ENCODE measurements at regions not wholly inside any gene's neighbourhood (a gene's known extent, or its start where the extent isn't known, plus 50 kb on each side); places are given as distances from the start of the nearest gene placed in this dataset.
"Not testable (repeated sequence)": the region's sequence is repeated elsewhere in the genome, so short reads cannot be mapped to it uniquely, and the experiment has no call there.

DNA sequence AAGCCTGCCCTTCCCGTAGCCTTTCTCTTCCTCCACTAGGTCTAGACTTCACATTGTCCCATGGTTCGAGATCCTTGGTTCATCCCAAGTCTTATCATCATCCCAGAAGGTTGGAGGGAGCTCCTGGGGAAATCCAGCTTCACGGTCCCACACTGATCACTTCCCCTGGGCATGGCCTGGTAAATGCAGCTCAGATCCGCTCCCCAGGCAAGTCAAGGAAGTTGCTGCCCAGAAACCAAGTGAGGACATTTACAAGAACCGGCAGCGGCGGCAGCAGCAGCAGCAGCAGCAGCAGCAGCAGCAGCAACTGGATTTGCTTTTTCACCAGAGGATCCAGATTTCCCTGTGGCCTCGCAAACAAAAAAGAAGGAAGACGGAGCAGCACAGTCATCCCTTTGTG is 339.2 kb downstream of the CACNA1B start:
- H2BK5ac ChIP-seq (ENCODE audit: low read depth, low read length, poor library complexity); H3K4me3 ChIP-seq (ENCODE audit: low read depth, low read length); H3K9me3 ChIP-seq (ENCODE audit: insufficient read depth, low read depth, low read length); DNase-seq; H4K8ac ChIP-seq (ENCODE audit: low read depth, low read length); H3K27ac ChIP-seq (ENCODE audit: low read depth, low read length); H4K12ac ChIP-seq (ENCODE audit: low read depth, low read length); H2BK120ac ChIP-seq (ENCODE audit: insufficient read depth, low read length, poor library complexity); H2BK12ac ChIP-seq (ENCODE audit: low read length); H3K36me3 ChIP-seq (ENCODE audit: control insufficient read depth in 1 of 2, insufficient read depth in 2 of 2, low read length in 2 of 2); H3K9ac ChIP-seq (ENCODE audit: low read length); H4K91ac ChIP-seq (ENCODE audit: low read depth, low read length); H2AK5ac ChIP-seq (ENCODE audit: low read length); H3K4me1 ChIP-seq (ENCODE audit: control insufficient read depth in 1 of 2, insufficient read depth in 2 of 2, low read length in 2 of 2); H3K79me2 ChIP-seq (ENCODE audit: control insufficient read depth, insufficient read depth, low read length, poor library complexity); H3K4ac ChIP-seq (ENCODE audit: low read depth, low read length); H2AFZ ChIP-seq (ENCODE audit: insufficient read depth, low read length, poor library complexity); H3K27me3 ChIP-seq (ENCODE audit: insufficient read depth, low read length); H3K14ac ChIP-seq (ENCODE audit: low read length); H3K79me1 ChIP-seq (ENCODE audit: low read length); H3K4me2 ChIP-seq (ENCODE audit: low read length); H3K23ac ChIP-seq (ENCODE audit: low read length); H3K18ac ChIP-seq (ENCODE audit: low read length): not testable (repeated sequence)
- no CpG with 5 or more reads among the region's 9 CpGs for WGBS (ENCODE audit: extremely low coverage, insufficient coverage, insufficient read length)

DNA sequence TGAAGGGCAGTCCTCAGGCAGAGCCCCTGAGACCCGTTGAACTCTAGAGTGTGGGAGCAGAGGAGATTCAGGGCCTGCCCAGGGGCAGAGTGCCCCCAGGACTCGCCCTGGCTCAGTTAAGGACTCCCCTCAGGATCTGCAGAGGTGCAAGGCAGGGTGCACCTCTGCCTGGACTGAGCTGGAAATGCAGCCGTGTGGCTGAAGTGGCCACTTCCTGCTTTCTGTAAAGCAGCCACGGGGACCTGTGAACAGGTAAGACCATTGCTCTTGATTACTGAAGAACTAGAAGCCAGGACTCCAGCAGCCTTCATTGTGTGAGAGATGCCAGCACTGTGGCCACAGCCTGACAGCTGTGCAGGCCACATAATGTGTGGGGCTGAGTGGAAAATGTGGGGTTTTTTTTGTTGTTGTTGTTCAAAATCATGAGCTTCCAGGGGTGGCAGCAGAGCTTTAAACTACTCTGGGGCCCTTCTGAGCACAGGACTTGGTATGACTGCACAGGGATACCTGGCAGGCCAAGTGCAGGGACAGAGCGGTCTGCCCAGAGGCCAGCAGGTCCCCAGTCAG is 339.8 kb downstream of the CACNA1B start:
- H2BK120ac ChIP-seq (ENCODE audit: insufficient read depth, low read length, poor library complexity); H3K79me2 ChIP-seq (ENCODE audit: control insufficient read depth, insufficient read depth, low read length, poor library complexity); DNase-seq; H3K4me2 ChIP-seq (ENCODE audit: low read length); H3K27me3 ChIP-seq (ENCODE audit: insufficient read depth, low read length); H3K27ac ChIP-seq (ENCODE audit: low read depth, low read length); H4K91ac ChIP-seq (ENCODE audit: low read depth, low read length); H3K4me1 ChIP-seq (ENCODE audit: control insufficient read depth in 1 of 2, insufficient read depth in 2 of 2, low read length in 2 of 2); H3K4ac ChIP-seq (ENCODE audit: low read depth, low read length); H2AFZ ChIP-seq (ENCODE audit: insufficient read depth, low read length, poor library complexity); H2BK12ac ChIP-seq (ENCODE audit: low read length); H3K36me3 ChIP-seq (ENCODE audit: control insufficient read depth in 1 of 2, insufficient read depth in 2 of 2, low read length in 2 of 2); H3K18ac ChIP-seq (ENCODE audit: low read length); H4K12ac ChIP-seq (ENCODE audit: low read depth, low read length); H3K23ac ChIP-seq (ENCODE audit: low read length); H2AK5ac ChIP-seq (ENCODE audit: low read length); H3K9ac ChIP-seq (ENCODE audit: low read length); H2BK5ac ChIP-seq (ENCODE audit: low read depth, low read length, poor library complexity); H4K8ac ChIP-seq (ENCODE audit: low read depth, low read length); H3K9me3 ChIP-seq (ENCODE audit: insufficient read depth, low read depth, low read length); H3K14ac ChIP-seq (ENCODE audit: low read length); H3K79me1 ChIP-seq (ENCODE audit: low read length); H3K4me3 ChIP-seq (ENCODE audit: low read depth, low read length): not testable (repeated sequence)
- WGBS (ENCODE audit: extremely low coverage, insufficient coverage, insufficient read length), result no CpG with 5 or more reads among the region's 5 CpGs

DNA sequence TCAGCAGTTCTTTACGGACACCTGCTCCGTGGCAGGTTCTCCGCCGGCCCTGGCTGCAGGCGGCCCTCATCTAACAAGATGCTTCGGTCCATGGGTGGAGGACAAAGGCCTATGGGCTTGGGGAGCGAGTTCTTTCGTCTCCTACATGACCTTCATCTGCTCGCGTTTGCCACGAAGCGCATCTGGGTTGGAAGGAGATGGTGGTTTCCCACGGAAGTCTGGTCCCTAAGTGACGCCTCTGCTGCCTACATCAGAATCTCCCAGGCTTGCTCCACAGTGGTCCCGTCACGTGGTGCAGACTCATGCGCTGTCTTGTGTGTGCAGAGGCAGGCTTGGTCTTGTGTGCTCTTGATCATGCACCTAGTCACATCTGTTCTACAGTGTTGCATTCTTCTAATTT is 341.7 kb downstream of the CACNA1B start:
- H3K18ac ChIP-seq (ENCODE audit: low read length); H2BK5ac ChIP-seq (ENCODE audit: low read depth, low read length, poor library complexity); H2AFZ ChIP-seq (ENCODE audit: insufficient read depth, low read length, poor library complexity); H3K4me3 ChIP-seq (ENCODE audit: low read depth, low read length); H3K4me2 ChIP-seq (ENCODE audit: low read length); H3K27me3 ChIP-seq (ENCODE audit: insufficient read depth, low read length); H4K12ac ChIP-seq (ENCODE audit: low read depth, low read length); H3K9ac ChIP-seq (ENCODE audit: low read length); DNase-seq; H3K14ac ChIP-seq (ENCODE audit: low read length); H3K23ac ChIP-seq (ENCODE audit: low read length); H3K27ac ChIP-seq (ENCODE audit: low read depth, low read length); H3K4ac ChIP-seq (ENCODE audit: low read depth, low read length); H4K8ac ChIP-seq (ENCODE audit: low read depth, low read length); H3K79me1 ChIP-seq (ENCODE audit: low read length); H2BK120ac ChIP-seq (ENCODE audit: insufficient read depth, low read length, poor library complexity); H2BK12ac ChIP-seq (ENCODE audit: low read length); H3K4me1 ChIP-seq (ENCODE audit: control insufficient read depth in 1 of 2, insufficient read depth in 2 of 2, low read length in 2 of 2); H3K9me3 ChIP-seq (ENCODE audit: insufficient read depth, low read depth, low read length); H3K79me2 ChIP-seq (ENCODE audit: control insufficient read depth, insufficient read depth, low read length, poor library complexity); H3K36me3 ChIP-seq (ENCODE audit: control insufficient read depth in 1 of 2, insufficient read depth in 2 of 2, low read length in 2 of 2); H2AK5ac ChIP-seq (ENCODE audit: low read length); H4K91ac ChIP-seq (ENCODE audit: low read depth, low read length): not testable (repeated sequence)
- no CpG with 5 or more reads among the region's 17 CpGs for WGBS (ENCODE audit: extremely low coverage, insufficient coverage, insufficient read length)

DNA sequence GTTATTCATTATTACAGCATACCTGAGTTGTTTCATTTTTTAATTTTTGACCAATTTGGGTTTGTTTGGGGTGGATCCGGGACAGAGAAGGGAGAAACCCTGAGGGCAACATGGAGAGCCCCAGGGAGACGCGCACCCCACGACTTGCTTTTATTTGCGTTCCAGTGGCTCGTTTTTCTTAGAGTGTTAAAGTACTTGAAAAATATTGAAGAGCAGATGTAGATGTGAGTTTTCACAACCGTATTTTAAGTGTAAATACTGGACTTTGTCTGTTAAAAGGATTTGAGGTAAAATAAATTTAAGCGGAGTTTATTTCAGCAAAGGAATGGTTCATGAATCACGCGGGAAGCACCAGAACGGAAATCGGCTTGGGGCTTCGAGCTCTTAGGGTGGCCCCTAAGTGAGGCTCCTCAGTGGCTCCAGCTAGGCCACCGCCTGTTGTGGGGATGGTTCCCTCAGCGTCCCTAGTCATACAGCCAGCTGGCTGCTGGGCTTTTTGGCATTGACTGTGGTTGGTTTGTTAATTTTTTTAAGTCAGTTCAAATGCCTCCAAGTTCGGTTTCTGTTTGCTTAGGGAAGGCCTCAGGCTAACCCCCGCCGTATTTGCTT is 344.0 kb downstream of the CACNA1B start:
- H3K4me1 ChIP-seq (ENCODE audit: control insufficient read depth in 1 of 2, insufficient read depth in 2 of 2, low read length in 2 of 2); H2BK12ac ChIP-seq (ENCODE audit: low read length); H2BK5ac ChIP-seq (ENCODE audit: low read depth, low read length, poor library complexity); H4K8ac ChIP-seq (ENCODE audit: low read depth, low read length); H3K36me3 ChIP-seq (ENCODE audit: control insufficient read depth in 1 of 2, insufficient read depth in 2 of 2, low read length in 2 of 2); H2BK120ac ChIP-seq (ENCODE audit: insufficient read depth, low read length, poor library complexity); H3K27me3 ChIP-seq (ENCODE audit: insufficient read depth, low read length); H2AFZ ChIP-seq (ENCODE audit: insufficient read depth, low read length, poor library complexity); H3K23ac ChIP-seq (ENCODE audit: low read length); H3K4me3 ChIP-seq (ENCODE audit: low read depth, low read length); H3K9ac ChIP-seq (ENCODE audit: low read length); H3K14ac ChIP-seq (ENCODE audit: low read length); H3K4ac ChIP-seq (ENCODE audit: low read depth, low read length); DNase-seq; H3K79me1 ChIP-seq (ENCODE audit: low read length); H4K12ac ChIP-seq (ENCODE audit: low read depth, low read length); H3K79me2 ChIP-seq (ENCODE audit: control insufficient read depth, insufficient read depth, low read length, poor library complexity); H2AK5ac ChIP-seq (ENCODE audit: low read length); H3K4me2 ChIP-seq (ENCODE audit: low read length); H3K9me3 ChIP-seq (ENCODE audit: insufficient read depth, low read depth, low read length); H3K27ac ChIP-seq (ENCODE audit: low read depth, low read length); H4K91ac ChIP-seq (ENCODE audit: low read depth, low read length); H3K18ac ChIP-seq (ENCODE audit: low read length): not testable (repeated sequence)
- no CpG with 5 or more reads among the region's 18 CpGs for WGBS (ENCODE audit: extremely low coverage, insufficient coverage, insufficient read length)

Data from trophoblast cell (in vitro differentiated cells and primary cell).